Mucosa of descending colon (tissue), 3 donors: ENCODE measurements at regions not wholly inside any gene's neighbourhood (a gene's known extent, or its start where the extent isn't known, plus 50 kb on each side); places are given as distances from the start of the nearest gene placed in this dataset.

Experiments used
- ATAC-seq: fragments of 200-7000 bp; cut with Tn5 transposase; one replicate; pipeline ENCODE4 v1.9.1; 2020; ENCODE audit warnings: mild to moderate bottlenecking, moderate library complexity
- DNase-seq, 3 donors: peaks; one replicate each; pipeline ENCODE4 v3.0.0-alpha.2; 2020
- H3K36me3 ChIP-seq: fragments of 200-600 bp; one replicate; pipeline ENCODE4 v1.8.0; 2021; ENCODE audit warnings: low read depth, mild to moderate bottlenecking
- H3K4me1 ChIP-seq: fragments of 200-600 bp; one replicate; pipeline ENCODE4 v1.8.0; 2021; ENCODE audit warnings: low read depth, mild to moderate bottlenecking
- H3K4me3 ChIP-seq: fragments of 200-600 bp; one replicate; pipeline ENCODE4 v1.8.0; 2021; ENCODE audit warnings: mild to moderate bottlenecking
- H3K9me3 ChIP-seq: fragments of 200-600 bp; one replicate; pipeline ENCODE4 v1.8.0; 2021; ENCODE audit warnings: mild to moderate bottlenecking
- CTCF ChIP-seq: fragments of 200-600 bp; IDR thresholded peaks from one replicate; pipeline ENCODE4 v1.8.0; 2022; ENCODE audit warnings: antibody characterized with exemption, mild to moderate bottlenecking
- intact Hi-C, 2 donors: fragments of 100-400 bp; cut with DNase I in 1 of 2; cut with micrococcal nuclease in 1 of 2; formaldehyde crosslinking; loops; one replicate each; pipeline versions ENCODE4 v1.11.0 to v1.11.1; 2022; cut with DNase I, micrococcal nuclease
- donor health status: DM: no; HTN: no; CAD: no; lungs with moderate emphysema.
- donor health status: DM: no; HTN: no; CAD: no.
- donor health status: DM: no; HTN: yes; CAD: no.

- Histone ChIP-seq H3K36me3 (no peaks in the 10 kb centered on the region), H3K9me3 (no peaks in the 10 kb centered on the region), H3K4me3 (no peak overlapping the region), H3K4me1 (no peaks in the 10 kb centered on the region)
- DNase-seq (no peak), ATAC-seq (no peak)
- no peak for TF ChIP-seq CTCF
- intact Hi-C loops = no loop called here
Measured at GRCh38 chr7:27375958-27376357, 133.4 kb downstream of the EVX1 start.

- H3K36me3 ChIP-seq = no peaks in the 10 kb centered on the region
- H3K9me3 ChIP-seq = no peaks in the 10 kb centered on the region
- no peak overlapping the region for H3K4me3 ChIP-seq
- no peak for TF ChIP-seq CTCF
- no peaks in the 10 kb centered on the region for H3K4me1 ChIP-seq
- DNase-seq (no peak), ATAC-seq (no peak)
- intact Hi-C loops = no loop called here
Measured at GRCh38 chr7:27377988-27378387, 135.4 kb downstream of the EVX1 start.

- Histone ChIP-seq H3K36me3 (no peaks in the 10 kb centered on the region), H3K4me1 (no peaks in the 10 kb centered on the region), H3K4me3 (no peak overlapping the region), H3K9me3 (no peaks in the 10 kb centered on the region)
- no peak for DNase-seq
- TF ChIP-seq CTCF = no peak
- ATAC-seq = no peak
- intact Hi-C loops = no loop called here
Measured at GRCh38 chr7:27382307-27382706, 139.7 kb downstream of the EVX1 start.

- Histone ChIP-seq H3K4me1 (no peaks in the 10 kb centered on the region), H3K9me3 (no peaks in the 10 kb centered on the region), H3K4me3 (no peak overlapping the region), H3K36me3 (no peaks in the 10 kb centered on the region)
- intact Hi-C loops = no loop called here
- ATAC-seq = no peak
- no peak for TF ChIP-seq CTCF
- no peak for DNase-seq
Measured at GRCh38 chr7:27386581-27386980, 144.0 kb downstream of the EVX1 start.

- DNase-seq = no peak
- no peak for ATAC-seq
Measured at GRCh38 chr7:27387864-27388263, 145.3 kb downstream of the EVX1 start.

More at GRCh38 chr7:27387864-27388263, 145.3 kb downstream of the EVX1 start:
- H3K9me3 ChIP-seq = no peaks in the 10 kb centered on the region
- no peaks in the 10 kb centered on the region for H3K4me1 ChIP-seq
- no peaks in the 10 kb centered on the region for H3K36me3 ChIP-seq
- H3K4me3 ChIP-seq = no peak overlapping the region
- TF ChIP-seq CTCF = no peak
- intact Hi-C loops = no loop called here
